Endothelial cell of umbilical vein (primary cell): ENCODE measurements at regions not wholly inside any gene's neighbourhood (a gene's known extent, or its start where the extent isn't known, plus 50 kb on each side); places are given as distances from the start of the nearest gene placed in this dataset.

Experiments used
- BruUV-seq: library from RNA; stranded (reverse); fragments of 400-500 nt; replicated peaks from 2 replicates; lab custom pipeline; 2021; lab: Mats Ljungman, UMichigan
- CTCF ChIA-PET: fragments of 300-600, 350-600 bp; sonication (Branson Sonifier 250); formaldehyde crosslinking; loops from one replicate; lab custom pipeline; 2021; ENCODE audit warnings: antibody characterized with exemption, inconsistent platforms; lab: Charles Lee
- POLR2A ChIA-PET: fragments of 300-600, 350-600 bp; sonication (Branson Sonifier 250); formaldehyde crosslinking; loops from one replicate; lab custom pipeline; 2021; ENCODE audit warnings: antibody characterized with exemption, inconsistent platforms; lab: Charles Lee
- DNase-seq: peaks from one replicate; pipeline ENCODE4 v3.0.0-alpha.2; 2011; ENCODE audit warnings: low read depth, low spot score
- FAIRE-seq: peaks from 2 replicates; lab custom pipeline; 2011; peaks lifted over from hg19 to GRCh38; lab: Jason Lieb, UNC
- H2AFZ ChIP-seq: 2 replicates; pipeline ENCODE4 v1.6.0; 2012; ENCODE audit warnings: low read depth, low read length, control low read depth, inconsistent platforms
- H3K27ac ChIP-seq: 2 replicates; pipeline ENCODE4 v1.5.1; 2011; ENCODE audit warnings: low read depth, mild to moderate bottlenecking, control low read depth, low read length, moderate library complexity; ENCODE audit not compliant: insufficient read depth
- H3K27me3 ChIP-seq, 2 experiments: 2 replicates each; pipeline versions ENCODE4 v1.6.0 to v1.6.1; 2011; ENCODE audit warnings: low read length in 2 of 2, mixed read lengths in 1 of 2; ENCODE audit not compliant: control insufficient read depth in 2 of 2, insufficient read depth in 2 of 2
- H3K36me3 ChIP-seq, 2 experiments: 2 replicates in 1 of 2; 3 replicates in 1 of 2; pipeline ENCODE4 v1.5.1; 2011; ENCODE audit warnings: low read length in 2 of 2, mild to moderate bottlenecking in 1 of 2, moderate library complexity in 1 of 2; ENCODE audit not compliant: control insufficient read depth in 2 of 2, insufficient read depth in 2 of 2; ENCODE audit errors: extremely low read depth in 1 of 2
- H3K4me1 ChIP-seq: 3 replicates; pipeline ENCODE4 v1.5.1; 2011; ENCODE audit warnings: mild to moderate bottlenecking, low read length; ENCODE audit not compliant: control insufficient read depth, insufficient read depth; ENCODE audit errors: extremely low read depth
- H3K4me2 ChIP-seq: 2 replicates; pipeline ENCODE4 v1.6.1; 2011; ENCODE audit warnings: low read length, control low read depth, mixed read lengths; ENCODE audit not compliant: insufficient read depth
- H3K4me3 ChIP-seq, 3 experiments: fragments of 200-600 bp in 1 of 3; sonication (generic), shearing (Covaris generic) in 1 of 3; replicated peaks in 1 of 3; 2 replicates each; pipeline ENCODE4 v1.5.1; 2011 to 2016; ENCODE audit warnings: control low read depth in 3 of 3, low read length in 3 of 3, mild to moderate bottlenecking in 2 of 3, inconsistent platforms in 1 of 3, low read depth in 1 of 3, moderate library complexity in 1 of 3; ENCODE audit not compliant: insufficient read depth in 1 of 3
- H3K79me2 ChIP-seq: 2 replicates; pipeline ENCODE4 v1.6.0; 2012; ENCODE audit warnings: low read length, inconsistent platforms; ENCODE audit not compliant: control insufficient read depth, insufficient read depth
- H3K9ac ChIP-seq: replicated peaks from 2 replicates; pipeline ENCODE3; 2011; ENCODE audit warnings: low read length, control low read depth; ENCODE audit not compliant: insufficient read depth; ENCODE audit errors: extremely low read depth
- H3K9me1 ChIP-seq: replicated peaks from 3 replicates; pipeline ENCODE4 v1.6.0; 2011; ENCODE audit warnings: mild to moderate bottlenecking, low read length; ENCODE audit not compliant: control insufficient read depth, insufficient read depth; ENCODE audit errors: extremely low read depth
- H3K9me3 ChIP-seq: replicated peaks from 2 replicates; pipeline ENCODE4 v1.5.1; 2012; ENCODE audit warnings: low read length, inconsistent platforms; ENCODE audit not compliant: control insufficient read depth, insufficient read depth
- H4K20me1 ChIP-seq: replicated peaks from 2 replicates; pipeline ENCODE3; 2011; ENCODE audit warnings: mild to moderate bottlenecking, low read length; ENCODE audit not compliant: control insufficient read depth, insufficient read depth; ENCODE audit errors: extremely low read depth
- CTCF ChIP-seq, 2 donors: IDR thresholded peaks; 1 replicate in 1 of 2; 2 replicates in 1 of 2; pipeline ENCODE4 v1.5.1; 2011; ENCODE audit warnings: low read length in 2 of 2, mild to moderate bottlenecking in 2 of 2, moderate library complexity in 2 of 2, control low read depth in 1 of 2, inconsistent platforms in 1 of 2, low read depth in 1 of 2; ENCODE audit not compliant: insufficient read depth in 1 of 2; ENCODE audit errors: extremely low read depth in 1 of 2
- EZH2 ChIP-seq: IDR thresholded peaks from 2 replicates; pipeline ENCODE4 v1.6.1; 2012; ENCODE audit warnings: borderline replicate concordance, low read depth, mild to moderate bottlenecking, moderate library complexity, low read length, inconsistent platforms; ENCODE audit not compliant: severe bottlenecking
- FOS ChIP-seq: IDR thresholded peaks from 2 replicates; pipeline ENCODE4 v1.6.1; 2011; ENCODE audit warnings: mild to moderate bottlenecking, low read length, moderate library complexity, borderline replicate concordance; ENCODE audit not compliant: insufficient read depth
- GATA2 ChIP-seq: IDR thresholded peaks from 2 replicates; pipeline ENCODE4 v1.7.0; 2011; ENCODE audit warnings: low read depth, mild to moderate bottlenecking, moderate library complexity, mixed read lengths, low read length; ENCODE audit not compliant: insufficient read length, insufficient read depth
- JUN ChIP-seq: IDR thresholded peaks from 2 replicates; pipeline ENCODE4 v1.6.1; 2011; ENCODE audit warnings: borderline replicate concordance, low read depth; ENCODE audit not compliant: insufficient read length, insufficient read depth
- MYC ChIP-seq: IDR thresholded peaks from one replicate; pipeline ENCODE4 v1.6.1; 2011; ENCODE audit warnings: mild to moderate bottlenecking, low read depth, low read length
- POLR2A ChIP-seq: IDR thresholded peaks from 2 replicates; pipeline ENCODE4 v1.6.1; 2012; ENCODE audit warnings: low read depth, mild to moderate bottlenecking, control low read depth, low read length
- POLR2AphosphoS5 ChIP-seq: IDR thresholded peaks from 2 replicates; pipeline ENCODE4 v1.6.1; 2012; ENCODE audit warnings: low read depth, mild to moderate bottlenecking, control low read depth, low read length, moderate library complexity; ENCODE audit not compliant: insufficient read depth
- dilution Hi-C: fragments of 300-500 bp; cut with MboI; formaldehyde crosslinking; loops from one replicate; pipeline ENCODE4 v1.15.0; 2019; ENCODE audit warnings: low sequenced_read_pairs; ENCODE audit not compliant: extremely low pct_ligation_motif_present
- intact Hi-C: fragments of 100-400 bp; cut with micrococcal nuclease; formaldehyde crosslinking; loops from one replicate; pipeline ENCODE4 v1.10.0; 2022
- TF ChIP-seq, protein P1 (sequence below): IDR thresholded peaks from 2 replicates; pipeline ENCODE4 v1.6.1; 2011; ENCODE audit not compliant: insufficient read depth, insufficient read length

DNA sequence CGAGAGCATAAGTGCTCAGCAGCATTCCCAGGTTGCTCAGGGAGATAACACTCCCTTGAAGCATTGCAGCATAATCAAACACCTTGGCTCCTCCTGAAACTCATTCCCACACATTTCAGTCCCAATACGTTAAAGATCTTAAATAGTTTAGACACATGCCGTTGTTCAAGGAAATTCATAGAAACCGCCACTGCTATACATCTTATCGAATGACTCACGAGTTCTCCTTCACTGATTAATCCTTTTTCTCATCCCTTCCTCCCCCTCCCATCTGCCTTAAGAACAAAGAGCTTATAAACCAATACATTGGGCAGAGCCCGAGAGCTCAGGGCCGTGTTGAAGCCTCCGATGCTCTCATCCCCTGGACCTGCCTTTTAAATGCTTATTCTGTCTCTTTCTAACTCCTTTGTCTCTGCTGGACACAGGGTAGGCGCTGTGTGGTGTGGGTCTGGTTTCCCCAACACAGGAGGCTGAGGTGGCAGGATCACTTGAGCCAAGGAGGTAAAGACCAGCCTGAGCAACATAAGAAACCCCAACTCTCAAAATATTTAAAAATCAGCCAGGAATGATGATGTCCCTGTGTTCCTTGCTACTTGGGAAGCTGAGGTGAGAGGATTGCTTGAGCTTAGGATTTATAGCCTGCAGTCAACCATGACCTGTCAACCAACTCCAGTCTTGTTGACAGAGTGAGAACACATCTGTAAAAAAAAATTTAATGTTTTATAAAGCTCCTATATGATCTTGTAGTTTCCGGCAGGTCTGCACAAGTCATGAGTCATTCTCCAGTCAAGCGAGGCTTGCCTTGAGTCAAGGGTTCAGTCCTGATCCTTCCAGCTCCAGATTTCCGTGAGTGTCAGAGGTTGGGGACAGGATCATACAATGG, 394.0 kb upstream of the HSFY2 start:
- intact Hi-C loops (no loop called here), dilution Hi-C loops (no loop called here)
- Histone ChIP-seq H3K36me3 (no peaks in the 10 kb centered on the region), H3K4me2 (no peak overlapping the region), H3K79me2 (no peaks in the 10 kb centered on the region), H2AFZ (no peak overlapping the region), H3K9ac (no peak overlapping the region), H3K9me3 (no peaks in the 10 kb centered on the region), H4K20me1 (no peaks in the 10 kb centered on the region), H3K9me1 (no peaks in the 10 kb centered on the region), H3K4me3 (no peak overlapping the region), H3K27me3 (no peaks in the 10 kb centered on the region), H3K27ac (no peak overlapping the region), H3K4me1 (no peaks in the 10 kb centered on the region)
- ChIA-PET POLR2A (no interaction called here), CTCF (no interaction called here)
- TF ChIP-seq CTCF (IDR thresholded peaks at IDR 0.05; ENCODE audit: extremely low read depth in 1 of 2, insufficient read depth in 1 of 2, low read depth in 1 of 2, low read length in 2 of 2) = no peak
- TF ChIP-seq, protein P1, sequence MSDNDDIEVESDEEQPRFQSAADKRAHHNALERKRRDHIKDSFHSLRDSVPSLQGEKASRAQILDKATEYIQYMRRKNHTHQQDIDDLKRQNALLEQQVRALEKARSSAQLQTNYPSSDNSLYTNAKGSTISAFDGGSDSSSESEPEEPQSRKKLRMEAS = no peak
- TF ChIP-seq MYC = no peak
- TF ChIP-seq POLR2AphosphoS5 = no peak
- no peak for TF ChIP-seq EZH2
- no peak for TF ChIP-seq GATA2
- no peak for TF ChIP-seq JUN
- no peak for TF ChIP-seq FOS
- TF ChIP-seq POLR2A = no peak
- DNase-seq (no peak), FAIRE-seq (no peak)
- no TSS peak for BruUV-seq
